ENCODE measurements at regions not wholly inside any gene's neighbourhood (a gene's known extent, or its start where the extent isn't known, plus 50 kb on each side); places are given as distances from the start of the nearest gene placed in this dataset.
"Not testable (repeated sequence)": the region's sequence is repeated elsewhere in the genome, so short reads cannot be mapped to it uniquely, and the experiment has no call there.

GRCh38 chr14:105890474-105891220, 364.3 kb downstream of the TMEM121 start:
- peaks cover 8% of the 10 kb centered on the region for H3K4me1 Mint-ChIP-seq
- POLR2A ChIA-PET, result interaction anchor here (6.2 kb wide), 1 partner anchor 30 kb away, joined by 93 read pairs; no protein-coding TSS in a partner anchor
- H3K9me3 Mint-ChIP-seq, result no peaks in the 10 kb centered on the region
- peak overlapping the region; percentile 67 for H3K4me3 Mint-ChIP-seq
- no peaks in the 10 kb centered on the region for H3K27me3 Mint-ChIP-seq
- ATAC-seq (ENCODE audit: low read depth), result no peak
- no peak overlapping the region for H3K27ac Mint-ChIP-seq
- DNase-seq, result no peak
- TF ChIP-seq, protein P1, sequence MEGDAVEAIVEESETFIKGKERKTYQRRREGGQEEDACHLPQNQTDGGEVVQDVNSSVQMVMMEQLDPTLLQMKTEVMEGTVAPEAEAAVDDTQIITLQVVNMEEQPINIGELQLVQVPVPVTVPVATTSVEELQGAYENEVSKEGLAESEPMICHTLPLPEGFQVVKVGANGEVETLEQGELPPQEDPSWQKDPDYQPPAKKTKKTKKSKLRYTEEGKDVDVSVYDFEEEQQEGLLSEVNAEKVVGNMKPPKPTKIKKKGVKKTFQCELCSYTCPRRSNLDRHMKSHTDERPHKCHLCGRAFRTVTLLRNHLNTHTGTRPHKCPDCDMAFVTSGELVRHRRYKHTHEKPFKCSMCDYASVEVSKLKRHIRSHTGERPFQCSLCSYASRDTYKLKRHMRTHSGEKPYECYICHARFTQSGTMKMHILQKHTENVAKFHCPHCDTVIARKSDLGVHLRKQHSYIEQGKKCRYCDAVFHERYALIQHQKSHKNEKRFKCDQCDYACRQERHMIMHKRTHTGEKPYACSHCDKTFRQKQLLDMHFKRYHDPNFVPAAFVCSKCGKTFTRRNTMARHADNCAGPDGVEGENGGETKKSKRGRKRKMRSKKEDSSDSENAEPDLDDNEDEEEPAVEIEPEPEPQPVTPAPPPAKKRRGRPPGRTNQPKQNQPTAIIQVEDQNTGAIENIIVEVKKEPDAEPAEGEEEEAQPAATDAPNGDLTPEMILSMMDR (IDR thresholded peaks at IDR 0.05), result no peak
- H3K36me3 Mint-ChIP-seq (ENCODE audit: low read depth), result no peaks in the 10 kb centered on the region
- CTCF ChIA-PET, result no interaction called here
- intact Hi-C loops (cut with micrococcal nuclease), result no loop called here

DNA sequence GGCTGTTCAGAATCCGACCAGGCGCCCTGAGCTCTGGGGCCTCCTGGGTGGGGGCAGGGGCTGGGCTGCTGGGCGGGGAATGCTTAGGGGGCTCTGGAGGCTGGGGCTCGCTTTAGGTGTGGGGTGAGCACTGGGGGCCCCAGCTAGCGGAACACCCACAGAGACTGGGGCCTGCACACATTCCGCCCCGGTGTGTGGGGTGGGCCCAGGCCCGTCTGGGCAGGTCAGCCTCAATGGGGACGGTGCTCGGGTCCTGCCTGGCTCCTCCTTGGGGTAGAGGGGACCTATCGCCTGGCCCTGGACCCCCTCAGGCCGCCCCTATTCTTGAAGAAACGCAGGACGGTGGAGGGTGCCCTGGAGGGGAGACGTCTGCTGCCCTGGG, 364.8 kb downstream of the TMEM121 start:
- Mint-ChIP-seq H3K4me1 (peaks cover 9% of the 10 kb centered on the region), H3K27ac (no peak overlapping the region), H3K9me3 (no peaks in the 10 kb centered on the region), H3K36me3 (ENCODE audit: low read depth) (no peaks in the 10 kb centered on the region), H3K27me3 (no peaks in the 10 kb centered on the region), H3K4me3 (peak overlapping the region; percentile 67)
- TF ChIP-seq, protein P1 (IDR thresholded peaks at IDR 0.05), result no peak
- ATAC-seq (ENCODE audit: low read depth) (no peak), DNase-seq (no peak)
- intact Hi-C loops (cut with micrococcal nuclease), result no loop called here
- ChIA-PET POLR2A (interaction anchor here (6.2 kb wide), 1 partner anchor 31 kb away, joined by 93 read pairs; no protein-coding TSS in a partner anchor), CTCF (no interaction called here)

DNA sequence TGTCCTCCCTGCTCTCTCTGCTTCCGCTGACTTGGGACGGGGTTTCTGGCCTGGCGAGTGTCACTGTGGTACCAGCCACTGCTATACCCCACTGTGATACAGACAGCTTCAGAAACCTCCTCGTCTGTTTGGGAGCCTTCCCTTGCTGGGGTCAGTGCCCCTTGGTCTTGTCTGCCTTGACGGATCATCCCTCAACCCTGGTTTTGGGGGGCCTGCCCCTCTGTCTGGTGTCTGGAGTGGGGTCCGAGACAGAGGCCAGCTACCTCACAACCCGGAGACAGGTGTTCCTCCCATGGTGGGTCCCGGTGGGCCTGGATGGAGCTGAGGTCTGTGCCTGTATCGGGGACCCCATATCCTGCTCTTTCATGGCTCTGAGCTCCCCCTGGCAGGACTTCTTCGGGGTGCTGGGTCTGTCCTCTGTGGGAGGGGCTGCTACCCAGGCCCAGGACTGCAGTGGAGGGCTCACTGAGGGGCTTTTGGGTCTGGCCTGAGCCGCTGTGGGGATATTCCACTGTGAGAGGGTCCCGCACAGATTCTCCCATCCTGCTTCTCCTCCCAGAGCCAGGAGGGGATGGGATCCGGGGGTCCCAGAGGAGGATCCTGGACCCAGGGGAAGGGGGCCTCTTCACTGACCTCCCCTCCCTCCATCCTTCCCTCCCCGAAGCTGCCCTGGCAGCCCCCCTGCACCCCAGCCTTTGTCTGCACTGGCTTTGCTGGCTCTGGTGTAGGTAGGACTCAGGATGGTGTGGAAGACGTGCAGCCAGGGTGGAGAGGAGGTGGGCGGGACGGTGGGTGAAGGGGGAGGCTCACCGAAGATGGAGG, 365.5 kb downstream of the TMEM121 start:
- Mint-ChIP-seq H3K36me3 (ENCODE audit: low read depth) (peaks cover 3% of the 10 kb centered on the region), H3K27me3 (no peaks in the 10 kb centered on the region), H3K4me1 (peaks cover 13% of the 10 kb centered on the region), H3K27ac (peak overlapping the region; percentile 50), H3K9me3 (no peaks in the 10 kb centered on the region), H3K4me3 (peak overlapping the region; percentile 67)
- POLR2A ChIA-PET, result interaction anchor here (0.5 to 6.2 kb wide), 3 partner anchors 8 to 52 kb away, joined by 3 to 93 read pairs (median 3); no protein-coding TSS in a partner anchor
- TF ChIP-seq, protein P1 (IDR thresholded peaks at IDR 0.05), result no peak
- CTCF ChIA-PET, result no interaction called here
- no peak for ATAC-seq (ENCODE audit: low read depth)
- intact Hi-C loops (cut with micrococcal nuclease), result no loop called here
- no peak for DNase-seq

- H3K36me3 Mint-ChIP-seq (ENCODE audit: low read depth); intact Hi-C loops (cut with micrococcal nuclease); DNase-seq; H3K27me3 Mint-ChIP-seq; H3K9me3 Mint-ChIP-seq; ATAC-seq (ENCODE audit: low read depth); CTCF ChIA-PET; H3K27ac Mint-ChIP-seq: not testable (repeated sequence)
- POLR2A ChIA-PET, result interaction anchor here (0.5 to 6.2 kb wide), 4 partner anchors 8 to 51 kb away, joined by 3 to 93 read pairs (median 4); no protein-coding TSS in a partner anchor
- peaks cover 16% of the 10 kb centered on the region for H3K4me1 Mint-ChIP-seq
- H3K4me3 Mint-ChIP-seq, result peak overlapping the region; percentile 35
Measured at GRCh38 chr14:105892453-105893441, 366.4 kb downstream of the TMEM121 start.

DNA sequence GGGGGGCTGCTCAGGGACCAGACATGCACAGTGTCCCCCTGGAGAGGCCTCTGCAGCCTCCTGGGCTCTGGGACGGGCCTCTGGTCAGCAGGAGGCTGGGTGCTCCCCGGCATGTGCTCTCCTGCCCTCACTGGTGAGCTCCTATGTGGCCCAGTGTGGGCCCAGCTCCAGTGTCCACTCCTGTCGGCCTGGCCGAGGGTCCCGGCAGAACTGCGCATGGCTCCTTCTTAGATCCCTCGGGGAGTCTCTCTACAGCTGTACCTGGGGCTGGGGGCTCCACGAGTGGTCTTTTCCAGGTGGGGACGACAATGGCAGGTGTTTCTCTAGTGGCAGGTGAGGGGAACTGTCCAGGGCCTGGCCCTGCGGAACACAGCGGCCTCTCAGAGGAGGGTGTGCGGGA, 367.3 kb downstream of the TMEM121 start:
- ATAC-seq (ENCODE audit: low read depth); CTCF ChIA-PET; H3K27me3 Mint-ChIP-seq; H3K36me3 Mint-ChIP-seq (ENCODE audit: low read depth); intact Hi-C loops (cut with micrococcal nuclease); H3K9me3 Mint-ChIP-seq; DNase-seq; H3K27ac Mint-ChIP-seq: not testable (repeated sequence)
- peaks cover 22% of the 10 kb centered on the region for H3K4me1 Mint-ChIP-seq
- POLR2A ChIA-PET, result interaction anchor here (1.6 kb wide), 1 partner anchor 32 kb away, joined by 4 read pairs; no protein-coding TSS in a partner anchor
- H3K4me3 Mint-ChIP-seq, result peak overlapping the region; percentile 19
